ENCODE measurements at regions not wholly inside any gene's neighbourhood (a gene's known extent, or its start where the extent isn't known, plus 50 kb on each side); places are given as distances from the start of the nearest gene placed in this dataset.
A peak's percentile ranks its signal among the peaks of the same experiment; 100 is the strongest.

DNA sequence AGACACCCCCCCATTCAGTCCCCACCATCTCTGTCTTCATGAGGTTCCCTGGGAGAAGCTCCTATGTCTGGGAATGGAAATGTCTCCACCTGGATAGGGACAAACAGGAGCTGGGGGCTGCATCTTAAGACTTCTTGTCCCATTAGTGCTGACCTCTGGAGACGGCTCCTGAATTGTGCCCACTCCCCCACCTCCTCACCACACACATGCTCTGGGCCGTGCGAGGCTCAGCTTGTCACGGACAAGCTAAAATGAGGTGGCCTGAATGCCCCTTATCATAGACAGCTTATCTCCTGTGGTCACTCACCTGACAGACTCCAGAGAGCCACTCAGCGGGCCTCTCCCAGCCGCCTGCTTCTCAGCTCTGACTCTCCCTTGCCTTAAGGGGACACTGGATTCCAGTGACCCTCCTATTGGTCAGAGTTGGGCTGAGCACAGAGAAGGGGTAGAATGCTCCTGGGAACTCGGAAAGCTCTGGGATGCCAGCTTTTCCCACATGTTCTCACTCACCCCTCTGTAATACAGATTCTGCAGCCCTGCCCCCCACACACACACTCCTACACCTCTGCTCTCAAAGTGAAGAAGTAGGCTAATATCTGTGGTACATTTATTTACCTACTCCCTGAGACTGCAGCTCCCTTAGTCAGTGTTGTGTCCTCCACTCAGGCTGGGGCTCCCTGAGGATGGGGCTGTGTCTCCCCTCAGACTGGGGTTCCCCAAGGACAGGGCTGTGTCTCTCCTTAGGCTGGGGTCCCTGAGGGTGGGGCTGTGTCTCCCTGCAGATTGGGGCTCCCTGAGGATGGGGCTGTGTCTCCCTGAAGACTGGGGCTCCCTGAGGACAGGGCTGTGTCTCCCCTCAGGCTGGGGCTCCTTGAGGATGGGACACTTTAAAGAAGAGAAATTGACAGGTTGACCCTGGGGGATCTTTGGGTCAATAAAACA lies 167.5 kb downstream of the VEGFA start (continued):
- TF ChIP-seq KLF1 (tag; IDR thresholded peaks at IDR 0.05), result peak; percentile 45; the same call in 1 of the 2 replicates
- TF ChIP-seq, protein P1, sequence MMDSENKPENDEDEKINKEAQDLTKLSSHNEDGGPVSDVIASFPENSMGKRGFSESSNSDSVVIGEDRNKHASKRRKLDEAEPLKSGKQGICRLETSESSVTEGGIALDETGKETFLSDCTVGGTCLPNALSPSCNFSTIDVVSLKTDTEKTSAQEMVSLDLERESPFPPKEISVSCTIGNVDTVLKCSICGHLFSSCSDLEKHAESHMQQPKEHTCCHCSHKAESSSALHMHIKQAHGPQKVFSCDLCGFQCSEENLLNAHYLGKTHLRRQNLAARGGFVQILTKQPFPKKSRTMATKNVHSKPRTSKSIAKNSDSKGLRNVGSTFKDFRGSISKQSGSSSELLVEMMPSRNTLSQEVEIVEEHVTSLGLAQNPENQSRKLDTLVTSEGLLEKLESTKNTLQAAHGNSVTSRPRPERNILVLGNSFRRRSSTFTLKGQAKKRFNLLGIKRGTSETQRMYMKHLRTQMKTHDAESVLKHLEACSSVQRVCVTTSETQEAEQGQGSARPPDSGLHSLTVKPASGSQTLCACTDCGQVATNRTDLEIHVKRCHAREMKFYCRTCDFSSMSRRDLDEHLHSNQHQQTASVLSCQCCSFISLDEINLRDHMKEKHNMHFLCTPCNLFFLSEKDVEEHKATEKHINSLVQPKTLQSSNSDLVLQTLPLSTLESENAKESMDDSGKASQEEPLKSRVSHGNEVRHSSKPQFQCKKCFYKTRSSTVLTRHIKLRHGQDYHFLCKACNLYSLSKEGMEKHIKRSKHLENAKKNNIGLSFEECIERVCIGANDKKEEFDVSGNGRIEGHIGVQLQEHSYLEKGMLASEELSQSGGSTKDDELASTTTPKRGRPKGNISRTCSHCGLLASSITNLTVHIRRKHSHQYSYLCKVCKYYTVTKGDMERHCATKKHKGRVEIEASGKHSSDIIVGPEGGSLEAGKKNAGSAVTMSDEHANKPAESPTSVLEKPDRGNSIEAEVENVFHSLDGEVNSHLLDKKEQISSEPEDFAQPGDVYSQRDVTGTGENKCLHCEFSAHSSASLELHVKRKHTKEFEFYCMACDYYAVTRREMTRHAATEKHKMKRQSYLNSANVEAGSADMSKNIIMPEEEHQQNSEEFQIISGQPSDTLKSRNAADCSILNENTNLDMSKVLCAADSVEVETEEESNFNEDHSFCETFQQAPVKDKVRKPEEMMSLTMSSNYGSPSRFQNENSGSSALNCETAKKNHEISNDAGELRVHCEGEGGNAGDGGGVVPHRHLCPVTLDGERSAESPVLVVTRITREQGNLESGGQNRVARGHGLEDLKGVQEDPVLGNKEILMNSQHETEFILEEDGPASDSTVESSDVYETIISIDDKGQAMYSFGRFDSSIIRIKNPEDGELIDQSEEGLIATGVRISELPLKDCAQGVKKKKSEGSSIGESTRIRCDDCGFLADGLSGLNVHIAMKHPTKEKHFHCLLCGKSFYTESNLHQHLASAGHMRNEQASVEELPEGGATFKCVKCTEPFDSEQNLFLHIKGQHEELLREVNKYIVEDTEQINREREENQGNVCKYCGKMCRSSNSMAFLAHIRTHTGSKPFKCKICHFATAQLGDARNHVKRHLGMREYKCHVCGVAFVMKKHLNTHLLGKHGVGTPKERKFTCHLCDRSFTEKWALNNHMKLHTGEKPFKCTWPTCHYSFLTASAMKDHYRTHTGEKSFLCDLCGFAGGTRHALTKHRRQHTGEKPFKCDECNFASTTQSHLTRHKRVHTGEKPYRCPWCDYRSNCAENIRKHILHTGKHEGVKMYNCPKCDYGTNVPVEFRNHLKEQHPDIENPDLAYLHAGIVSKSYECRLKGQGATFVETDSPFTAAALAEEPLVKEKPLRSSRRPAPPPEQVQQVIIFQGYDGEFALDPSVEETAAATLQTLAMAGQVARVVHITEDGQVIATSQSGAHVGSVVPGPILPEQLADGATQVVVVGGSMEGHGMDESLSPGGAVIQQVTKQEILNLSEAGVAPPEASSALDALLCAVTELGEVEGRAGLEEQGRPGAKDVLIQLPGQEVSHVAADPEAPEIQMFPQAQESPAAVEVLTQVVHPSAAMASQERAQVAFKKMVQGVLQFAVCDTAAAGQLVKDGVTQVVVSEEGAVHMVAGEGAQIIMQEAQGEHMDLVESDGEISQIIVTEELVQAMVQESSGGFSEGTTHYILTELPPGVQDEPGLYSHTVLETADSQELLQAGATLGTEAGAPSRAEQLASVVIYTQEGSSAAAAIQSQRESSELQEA (IDR thresholded peaks at IDR 0.05; ENCODE audit: low read depth), result no peak
- no peak for TF ChIP-seq MAFG (tag; conservative IDR thresholded peaks at IDR 0.05)
- TF ChIP-seq, protein P2, sequence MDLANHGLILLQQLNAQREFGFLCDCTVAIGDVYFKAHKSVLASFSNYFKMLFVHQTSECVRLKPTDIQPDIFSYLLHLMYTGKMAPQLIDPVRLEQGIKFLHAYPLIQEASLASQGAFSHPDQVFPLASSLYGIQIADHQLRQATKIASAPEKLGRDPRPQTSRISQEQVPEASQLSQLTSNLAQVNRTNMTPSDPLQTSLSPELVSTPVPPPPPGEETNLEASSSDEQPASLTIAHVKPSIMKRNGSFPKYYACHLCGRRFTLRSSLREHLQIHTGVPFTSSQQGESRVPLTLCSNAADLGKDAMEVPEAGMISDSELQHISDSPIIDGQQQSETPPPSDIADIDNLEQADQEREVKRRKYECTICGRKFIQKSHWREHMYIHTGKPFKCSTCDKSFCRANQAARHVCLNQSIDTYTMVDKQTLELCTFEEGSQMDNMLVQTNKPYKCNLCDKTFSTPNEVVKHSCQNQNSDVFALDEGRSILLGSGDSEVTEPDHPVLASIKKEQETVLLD (IDR thresholded peaks at IDR 0.05), result no peak; the same call in 1 of the 2 replicates
- TF ChIP-seq, protein P3, sequence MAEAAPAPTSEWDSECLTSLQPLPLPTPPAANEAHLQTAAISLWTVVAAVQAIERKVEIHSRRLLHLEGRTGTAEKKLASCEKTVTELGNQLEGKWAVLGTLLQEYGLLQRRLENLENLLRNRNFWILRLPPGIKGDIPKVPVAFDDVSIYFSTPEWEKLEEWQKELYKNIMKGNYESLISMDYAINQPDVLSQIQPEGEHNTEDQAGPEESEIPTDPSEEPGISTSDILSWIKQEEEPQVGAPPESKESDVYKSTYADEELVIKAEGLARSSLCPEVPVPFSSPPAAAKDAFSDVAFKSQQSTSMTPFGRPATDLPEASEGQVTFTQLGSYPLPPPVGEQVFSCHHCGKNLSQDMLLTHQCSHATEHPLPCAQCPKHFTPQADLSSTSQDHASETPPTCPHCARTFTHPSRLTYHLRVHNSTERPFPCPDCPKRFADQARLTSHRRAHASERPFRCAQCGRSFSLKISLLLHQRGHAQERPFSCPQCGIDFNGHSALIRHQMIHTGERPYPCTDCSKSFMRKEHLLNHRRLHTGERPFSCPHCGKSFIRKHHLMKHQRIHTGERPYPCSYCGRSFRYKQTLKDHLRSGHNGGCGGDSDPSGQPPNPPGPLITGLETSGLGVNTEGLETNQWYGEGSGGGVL (CRISPR knock-in tag; IDR thresholded peaks at IDR 0.05), result no peak
- TF ChIP-seq KDM1A (IDR thresholded peaks at IDR 0.05), result no peak
- TF ChIP-seq ZNF764 (CRISPR knock-in tag; IDR thresholded peaks at IDR 0.05; ENCODE audit: low read depth), result no peak
- TF ChIP-seq NRF1 (conservative IDR thresholded peaks at IDR 0.05 in 1 of 2, IDR thresholded peaks at IDR 0.05 in 1 of 2), result peak; percentile 65 to 72
- TF ChIP-seq, protein P4, sequence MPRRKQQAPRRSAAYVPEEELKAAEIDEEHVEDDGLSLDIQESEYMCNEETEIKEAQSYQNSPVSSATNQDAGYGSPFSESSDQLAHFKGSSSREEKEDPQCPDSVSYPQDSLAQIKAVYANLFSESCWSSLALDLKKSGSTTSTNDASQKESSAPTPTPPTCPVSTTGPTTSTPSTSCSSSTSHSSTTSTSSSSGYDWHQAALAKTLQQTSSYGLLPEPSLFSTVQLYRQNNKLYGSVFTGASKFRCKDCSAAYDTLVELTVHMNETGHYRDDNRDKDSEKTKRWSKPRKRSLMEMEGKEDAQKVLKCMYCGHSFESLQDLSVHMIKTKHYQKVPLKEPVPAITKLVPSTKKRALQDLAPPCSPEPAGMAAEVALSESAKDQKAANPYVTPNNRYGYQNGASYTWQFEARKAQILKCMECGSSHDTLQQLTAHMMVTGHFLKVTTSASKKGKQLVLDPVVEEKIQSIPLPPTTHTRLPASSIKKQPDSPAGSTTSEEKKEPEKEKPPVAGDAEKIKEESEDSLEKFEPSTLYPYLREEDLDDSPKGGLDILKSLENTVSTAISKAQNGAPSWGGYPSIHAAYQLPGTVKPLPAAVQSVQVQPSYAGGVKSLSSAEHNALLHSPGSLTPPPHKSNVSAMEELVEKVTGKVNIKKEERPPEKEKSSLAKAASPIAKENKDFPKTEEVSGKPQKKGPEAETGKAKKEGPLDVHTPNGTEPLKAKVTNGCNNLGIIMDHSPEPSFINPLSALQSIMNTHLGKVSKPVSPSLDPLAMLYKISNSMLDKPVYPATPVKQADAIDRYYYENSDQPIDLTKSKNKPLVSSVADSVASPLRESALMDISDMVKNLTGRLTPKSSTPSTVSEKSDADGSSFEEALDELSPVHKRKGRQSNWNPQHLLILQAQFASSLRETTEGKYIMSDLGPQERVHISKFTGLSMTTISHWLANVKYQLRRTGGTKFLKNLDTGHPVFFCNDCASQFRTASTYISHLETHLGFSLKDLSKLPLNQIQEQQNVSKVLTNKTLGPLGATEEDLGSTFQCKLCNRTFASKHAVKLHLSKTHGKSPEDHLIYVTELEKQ (CRISPR knock-in tag; IDR thresholded peaks at IDR 0.05), result peak; percentile 69; the same call in 1 of the 2 replicates
- TF ChIP-seq NONO (IDR thresholded peaks at IDR 0.05; ENCODE audit: low read depth in 2 of 2, low read length in 1 of 2), result no peak

Data from K562 (cell line).